Uterus (tissue), 2 donors: ENCODE measurements at regions not wholly inside any gene's neighbourhood (a gene's known extent, or its start where the extent isn't known, plus 50 kb on each side); places are given as distances from the start of the nearest gene placed in this dataset.

Experiments used
- POLR2A ChIP-seq, 2 donors: fragments of 450-650 bp; IDR thresholded peaks; one replicate each; pipeline ENCODE4 v1.6.1; 2016; ENCODE audit warnings: antibody characterized with exemption in 2 of 2, mild to moderate bottlenecking in 1 of 2, moderate library complexity in 1 of 2
- TF ChIP-seq, protein P1 (sequence below), 4 experiments: fragments of 200-600 bp in 2 of 4; fragments of 450-650 bp in 2 of 4; sonication (generic) in 2 of 4; IDR thresholded peaks; one replicate each; pipeline ENCODE4 v1.5.1; 2016 to 2019; ENCODE audit warnings: antibody characterized with exemption in 4 of 4, mild to moderate bottlenecking in 2 of 4, moderate library complexity in 1 of 4

DNA sequence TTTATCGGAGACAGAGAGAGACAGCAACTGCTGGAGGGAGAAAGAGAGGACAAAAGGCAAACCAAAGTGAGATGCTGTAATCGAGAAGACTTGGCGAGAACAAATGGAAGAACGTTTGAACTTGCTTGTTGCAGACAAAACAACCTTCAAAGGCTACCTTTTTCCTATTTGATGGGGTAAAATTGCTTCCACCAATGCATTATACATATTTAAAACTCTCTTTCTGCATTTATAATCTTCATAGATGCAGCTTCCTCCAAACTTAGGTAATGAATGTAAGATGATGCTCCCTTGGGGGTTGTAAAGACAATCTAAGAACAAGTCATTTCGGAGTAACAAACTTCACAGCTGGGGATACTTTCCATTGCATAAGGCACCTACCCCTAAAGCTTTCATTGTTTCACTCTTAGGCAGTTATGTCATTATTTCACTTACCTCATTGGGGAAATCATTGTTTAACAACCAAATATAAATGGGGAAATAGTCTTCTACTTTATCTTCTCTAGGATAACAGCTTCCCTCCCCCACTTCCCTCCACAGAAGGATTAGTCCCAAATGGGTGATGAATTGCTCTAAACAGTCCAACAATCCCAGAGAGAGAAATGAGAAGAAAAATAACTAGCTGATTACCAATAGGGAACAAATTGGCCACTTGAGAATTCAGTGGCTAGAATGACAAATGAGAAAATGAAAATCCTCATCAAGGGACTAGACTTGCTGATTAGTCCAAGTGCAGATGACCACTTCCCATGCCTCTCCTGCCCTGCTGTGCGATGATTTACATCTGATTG lies 269.8 kb upstream of the ADAMTS9 start:
- TF ChIP-seq, protein P1, sequence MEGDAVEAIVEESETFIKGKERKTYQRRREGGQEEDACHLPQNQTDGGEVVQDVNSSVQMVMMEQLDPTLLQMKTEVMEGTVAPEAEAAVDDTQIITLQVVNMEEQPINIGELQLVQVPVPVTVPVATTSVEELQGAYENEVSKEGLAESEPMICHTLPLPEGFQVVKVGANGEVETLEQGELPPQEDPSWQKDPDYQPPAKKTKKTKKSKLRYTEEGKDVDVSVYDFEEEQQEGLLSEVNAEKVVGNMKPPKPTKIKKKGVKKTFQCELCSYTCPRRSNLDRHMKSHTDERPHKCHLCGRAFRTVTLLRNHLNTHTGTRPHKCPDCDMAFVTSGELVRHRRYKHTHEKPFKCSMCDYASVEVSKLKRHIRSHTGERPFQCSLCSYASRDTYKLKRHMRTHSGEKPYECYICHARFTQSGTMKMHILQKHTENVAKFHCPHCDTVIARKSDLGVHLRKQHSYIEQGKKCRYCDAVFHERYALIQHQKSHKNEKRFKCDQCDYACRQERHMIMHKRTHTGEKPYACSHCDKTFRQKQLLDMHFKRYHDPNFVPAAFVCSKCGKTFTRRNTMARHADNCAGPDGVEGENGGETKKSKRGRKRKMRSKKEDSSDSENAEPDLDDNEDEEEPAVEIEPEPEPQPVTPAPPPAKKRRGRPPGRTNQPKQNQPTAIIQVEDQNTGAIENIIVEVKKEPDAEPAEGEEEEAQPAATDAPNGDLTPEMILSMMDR (IDR thresholded peaks at IDR 0.05): no peak
- TF ChIP-seq POLR2A (IDR thresholded peaks at IDR 0.05): no peak
